Subcutaneous abdominal adipose tissue (tissue), 5 donors: ENCODE measurements at regions not wholly inside any gene's neighbourhood (a gene's known extent, or its start where the extent isn't known, plus 50 kb on each side); places are given as distances from the start of the nearest gene placed in this dataset.
"Not testable (repeated sequence)": the region's sequence is repeated elsewhere in the genome, so short reads cannot be mapped to it uniquely, and the experiment has no call there.

ENCODE experiments used
- H3K27ac ChIP-seq: one replicate; pipeline ENCODE4 v1.7.0; 2013; ENCODE audit warnings: low read depth, mild to moderate bottlenecking, inconsistent platforms, low read length, moderate library complexity
- H3K27me3 ChIP-seq, 5 donors: one replicate each; pipeline ENCODE4 v1.7.0; 2013; ENCODE audit warnings: low read length in 5 of 5, inconsistent platforms in 1 of 5; ENCODE audit not compliant: control insufficient read depth in 5 of 5, insufficient read depth in 4 of 5
- H3K36me3 ChIP-seq, 5 donors: one replicate each; pipeline ENCODE4 v1.7.0; 2013; ENCODE audit warnings: low read length in 5 of 5; ENCODE audit not compliant: control insufficient read depth in 5 of 5, insufficient read depth in 5 of 5
- H3K4me1 ChIP-seq, 5 donors: one replicate each; pipeline ENCODE4 v1.7.0; 2013; ENCODE audit warnings: low read length in 5 of 5, mild to moderate bottlenecking in 3 of 5, moderate library complexity in 1 of 5; ENCODE audit not compliant: control insufficient read depth in 5 of 5, insufficient read depth in 5 of 5
- H3K4me3 ChIP-seq, 5 donors: one replicate each; pipeline ENCODE4 v1.7.0; 2013; ENCODE audit warnings: low read length in 5 of 5, low read depth in 1 of 5
- H3K9ac ChIP-seq, 5 donors: one replicate each; pipeline ENCODE4 v1.7.0; 2013; ENCODE audit warnings: low read length in 5 of 5, mild to moderate bottlenecking in 4 of 5, moderate library complexity in 3 of 5
- H3K9me3 ChIP-seq, 5 donors: one replicate each; pipeline ENCODE4 v1.7.0; 2013; ENCODE audit warnings: low read length in 5 of 5; ENCODE audit not compliant: control insufficient read depth in 5 of 5
- donor health status: healthy.
- donor health status: healthy.
- donor health status: healthy.
- donor health status: healthy.
- donor health status: healthy.

GRCh38 chr11:15670520-15671070, 555.9 kb downstream of the INSC start:
- Histone ChIP-seq H3K9ac (no peak overlapping the region), H3K9me3 (peaks cover 0 to 6% (median 4%) of the 10 kb centered on the region in 5 donors), H3K4me3 (no peak overlapping the region), H3K27ac (no peak overlapping the region), H3K36me3 (no peaks in the 10 kb centered on the region), H3K27me3 (no peaks in the 10 kb centered on the region), H3K4me1 (no peaks in the 10 kb centered on the region)

GRCh38 chr11:15671216-15671615, 556.5 kb downstream of the INSC start:
- H3K27ac ChIP-seq: no peak overlapping the region
- no peak overlapping the region for H3K9ac ChIP-seq
- H3K4me3 ChIP-seq: no peak overlapping the region
- H3K4me1 ChIP-seq: no peaks in the 10 kb centered on the region
- no peaks in the 10 kb centered on the region for H3K27me3 ChIP-seq
- no peaks in the 10 kb centered on the region for H3K36me3 ChIP-seq
- H3K9me3 ChIP-seq: peaks cover 0 to 6% (median 4%) of the 10 kb centered on the region in 5 donors

- H3K27ac ChIP-seq: no peak overlapping the region
- peaks cover 0 to 5% (median 0%) of the 10 kb centered on the region in 5 donors for H3K9me3 ChIP-seq
- H3K4me3 ChIP-seq: no peak overlapping the region
- no peak overlapping the region for H3K9ac ChIP-seq
- no peaks in the 10 kb centered on the region for H3K36me3 ChIP-seq
- H3K27me3 ChIP-seq: no peaks in the 10 kb centered on the region
- no peaks in the 10 kb centered on the region for H3K4me1 ChIP-seq
These were observed 558.1 kb downstream of the INSC start for GRCh38 chr11:15672825-15673224.

- Histone ChIP-seq H3K27me3 (no peaks in the 10 kb centered on the region), H3K27ac (no peak overlapping the region), H3K4me3 (no peak overlapping the region), H3K4me1 (no peaks in the 10 kb centered on the region), H3K9me3 (peaks cover 0 to 5% (median 3%) of the 10 kb centered on the region in 5 donors), H3K36me3 (no peaks in the 10 kb centered on the region), H3K9ac (no peak overlapping the region)
These were observed 558.7 kb downstream of the INSC start for GRCh38 chr11:15673408-15673831.

- H3K36me3 ChIP-seq: no peaks in the 10 kb centered on the region
- H3K27me3 ChIP-seq: no peaks in the 10 kb centered on the region
These were observed 560.0 kb downstream of the INSC start for GRCh38 chr11:15674756-15675155.

GRCh38 chr11:15675683-15676082, 561.0 kb downstream of the INSC start:
- H3K9ac ChIP-seq: no peak overlapping the region
- H3K36me3 ChIP-seq: no peaks in the 10 kb centered on the region
- no peaks in the 10 kb centered on the region for H3K27me3 ChIP-seq
- no peak overlapping the region for H3K27ac ChIP-seq
- H3K4me1 ChIP-seq: no peaks in the 10 kb centered on the region
- peaks cover 0 to 9% (median 3%) of the 10 kb centered on the region in 5 donors for H3K9me3 ChIP-seq
- no peak overlapping the region for H3K4me3 ChIP-seq

More at GRCh38 chr11:15674756-15675155, 560.0 kb downstream of the INSC start:
- Histone ChIP-seq H3K4me1 (no peaks in the 10 kb centered on the region), H3K9ac (no peak overlapping the region), H3K27ac (no peak overlapping the region), H3K9me3 (peaks cover 0 to 9% (median 3%) of the 10 kb centered on the region in 5 donors), H3K4me3 (no peak overlapping the region)

- Histone ChIP-seq H3K9ac (no peak overlapping the region), H3K4me3 (no peak overlapping the region), H3K27me3 (no peaks in the 10 kb centered on the region), H3K27ac (no peak overlapping the region), H3K4me1 (no peaks in the 10 kb centered on the region), H3K36me3 (no peaks in the 10 kb centered on the region), H3K9me3 (peaks cover 0 to 9% (median 3%) of the 10 kb centered on the region in 5 donors)
These were observed 562.5 kb downstream of the INSC start for GRCh38 chr11:15677181-15677580.

GRCh38 chr11:15683528-15683927, 568.8 kb downstream of the INSC start:
- no peak overlapping the region for H3K9ac ChIP-seq
- H3K4me3 ChIP-seq: no peak overlapping the region
- H3K36me3 ChIP-seq: no peaks in the 10 kb centered on the region
- no peaks in the 10 kb centered on the region for H3K27me3 ChIP-seq
- H3K9me3 ChIP-seq: peaks cover 0 to 3% (median 0%) of the 10 kb centered on the region in 5 donors
- H3K27ac ChIP-seq: no peak overlapping the region
- peaks cover 3 to 8% (median 5%) of the 10 kb centered on the region in 5 donors for H3K4me1 ChIP-seq

GRCh38 chr11:15685306-15685705, 570.6 kb downstream of the INSC start:
- H3K27ac ChIP-seq: no peak overlapping the region
- H3K4me3 ChIP-seq: no peak overlapping the region
- no peaks in the 10 kb centered on the region for H3K36me3 ChIP-seq
- peaks cover 6 to 14% (median 11%) of the 10 kb centered on the region in 5 donors for H3K4me1 ChIP-seq
- H3K9ac ChIP-seq: no peak overlapping the region
- no peaks in the 10 kb centered on the region for H3K27me3 ChIP-seq
- H3K9me3 ChIP-seq: no peaks in the 10 kb centered on the region

GRCh38 chr11:15686259-15686658, 571.5 kb downstream of the INSC start:
- not testable (repeated sequence) for H3K36me3 ChIP-seq, H3K27ac ChIP-seq, H3K4me3 ChIP-seq, H3K9ac ChIP-seq, H3K27me3 ChIP-seq, H3K9me3 ChIP-seq
- peaks cover 6 to 14% (median 11%) of the 10 kb centered on the region in 5 donors for H3K4me1 ChIP-seq
